ENCODE measurements at regions not wholly inside any gene's neighbourhood (a gene's known extent, or its start where the extent isn't known, plus 50 kb on each side); places are given as distances from the start of the nearest gene placed in this dataset.

- Histone ChIP-seq H3K27ac (ENCODE audit: low read depth, low read length) (no peak overlapping the region), H3F3A (ENCODE audit: control insufficient read depth, insufficient read depth) (no peaks in the 10 kb centered on the region), H3K9me3 (ENCODE audit: control insufficient read depth, insufficient read depth, low read length) (no peaks in the 10 kb centered on the region), H3K27me3 (ENCODE audit: control insufficient read depth, low read length) (no peaks in the 10 kb centered on the region), H3K79me2 (ENCODE audit: control insufficient read depth, low read length) (no peaks in the 10 kb centered on the region), H3K4me3 (ENCODE audit: low read length) (no peak overlapping the region), H4K20me1 (ENCODE audit: control insufficient read depth, insufficient read depth, low read depth, low read length) (no peaks in the 10 kb centered on the region), H3K4me2 (ENCODE audit: low read length) (no peak overlapping the region), H3K4me1 (ENCODE audit: control insufficient read depth, low read length) (no peaks in the 10 kb centered on the region), H3K36me3 (ENCODE audit: control insufficient read depth, low read length) (no peaks in the 10 kb centered on the region), H3K9me2 (replicated peaks; ENCODE audit: control insufficient read depth, low read length) (no peaks in the 10 kb centered on the region; the same call in 1 of the 2 replicates)
- TF ChIP-seq, protein P1, sequence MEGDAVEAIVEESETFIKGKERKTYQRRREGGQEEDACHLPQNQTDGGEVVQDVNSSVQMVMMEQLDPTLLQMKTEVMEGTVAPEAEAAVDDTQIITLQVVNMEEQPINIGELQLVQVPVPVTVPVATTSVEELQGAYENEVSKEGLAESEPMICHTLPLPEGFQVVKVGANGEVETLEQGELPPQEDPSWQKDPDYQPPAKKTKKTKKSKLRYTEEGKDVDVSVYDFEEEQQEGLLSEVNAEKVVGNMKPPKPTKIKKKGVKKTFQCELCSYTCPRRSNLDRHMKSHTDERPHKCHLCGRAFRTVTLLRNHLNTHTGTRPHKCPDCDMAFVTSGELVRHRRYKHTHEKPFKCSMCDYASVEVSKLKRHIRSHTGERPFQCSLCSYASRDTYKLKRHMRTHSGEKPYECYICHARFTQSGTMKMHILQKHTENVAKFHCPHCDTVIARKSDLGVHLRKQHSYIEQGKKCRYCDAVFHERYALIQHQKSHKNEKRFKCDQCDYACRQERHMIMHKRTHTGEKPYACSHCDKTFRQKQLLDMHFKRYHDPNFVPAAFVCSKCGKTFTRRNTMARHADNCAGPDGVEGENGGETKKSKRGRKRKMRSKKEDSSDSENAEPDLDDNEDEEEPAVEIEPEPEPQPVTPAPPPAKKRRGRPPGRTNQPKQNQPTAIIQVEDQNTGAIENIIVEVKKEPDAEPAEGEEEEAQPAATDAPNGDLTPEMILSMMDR (IDR thresholded peaks at IDR 0.05; ENCODE audit: low read depth, low read length, poor library complexity, severe bottlenecking): no peak
- no peak for TF ChIP-seq EZH2phosphoT487 (IDR thresholded peaks at IDR 0.05; ENCODE audit: borderline replicate concordance, low read length)
Measured at GRCh38 chr12:89082370-89082753, 269.9 kb downstream of the DUSP6 start.

DNA sequence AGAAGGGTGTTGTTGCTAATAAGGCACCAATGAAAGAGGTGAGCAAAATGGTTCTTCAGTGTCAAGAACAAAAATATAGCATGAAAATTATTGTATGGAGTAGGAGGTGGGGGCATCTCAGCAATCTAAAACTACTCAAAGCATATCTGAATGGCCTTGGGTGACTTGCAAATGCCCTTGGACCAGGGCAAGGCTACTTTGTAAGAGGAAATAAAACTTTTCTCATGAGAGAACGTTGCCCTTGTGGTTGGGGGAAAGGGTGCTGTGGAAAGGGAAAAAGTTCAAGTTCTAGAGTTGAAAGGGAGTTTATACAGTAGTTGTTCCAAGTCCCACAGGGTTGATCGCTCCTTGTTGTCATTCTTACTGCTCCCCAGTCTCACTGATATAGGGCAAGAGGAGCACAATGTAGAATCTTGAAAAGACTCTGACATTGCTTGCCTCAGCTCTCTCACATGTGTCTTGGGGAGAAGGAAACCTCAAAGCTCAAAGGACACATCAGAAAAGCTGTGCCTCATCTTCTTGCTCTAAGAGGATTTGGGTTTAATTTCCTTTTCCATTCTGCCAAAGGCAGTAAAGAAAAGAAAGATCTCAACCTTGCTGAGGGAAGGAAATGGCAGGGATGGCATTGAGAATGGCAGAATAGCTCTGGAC, 270.5 kb downstream of the DUSP6 start:
- H3K9me3 ChIP-seq (ENCODE audit: control insufficient read depth, insufficient read depth, low read length): no peaks in the 10 kb centered on the region
- H3K4me1 ChIP-seq (ENCODE audit: control insufficient read depth, low read length): no peaks in the 10 kb centered on the region
- no peaks in the 10 kb centered on the region; the same call in 1 of the 2 replicates for H3K9me2 ChIP-seq (replicated peaks; ENCODE audit: control insufficient read depth, low read length)
- no peak overlapping the region for H3K4me3 ChIP-seq (ENCODE audit: low read length)
- no peaks in the 10 kb centered on the region for H4K20me1 ChIP-seq (ENCODE audit: control insufficient read depth, insufficient read depth, low read depth, low read length)
- no peaks in the 10 kb centered on the region for H3K36me3 ChIP-seq (ENCODE audit: control insufficient read depth, low read length)
- H3K4me2 ChIP-seq (ENCODE audit: low read length): no peak overlapping the region
- no peaks in the 10 kb centered on the region for H3K27me3 ChIP-seq (ENCODE audit: control insufficient read depth, low read length)
- no peak for TF ChIP-seq EZH2phosphoT487 (IDR thresholded peaks at IDR 0.05; ENCODE audit: borderline replicate concordance, low read length)
- TF ChIP-seq, protein P1 (IDR thresholded peaks at IDR 0.05; ENCODE audit: low read depth, low read length, poor library complexity, severe bottlenecking): no peak
- H3K27ac ChIP-seq (ENCODE audit: low read depth, low read length): no peak overlapping the region
- no peaks in the 10 kb centered on the region for H3K79me2 ChIP-seq (ENCODE audit: control insufficient read depth, low read length)
- H3F3A ChIP-seq (ENCODE audit: control insufficient read depth, insufficient read depth): no peaks in the 10 kb centered on the region

DNA sequence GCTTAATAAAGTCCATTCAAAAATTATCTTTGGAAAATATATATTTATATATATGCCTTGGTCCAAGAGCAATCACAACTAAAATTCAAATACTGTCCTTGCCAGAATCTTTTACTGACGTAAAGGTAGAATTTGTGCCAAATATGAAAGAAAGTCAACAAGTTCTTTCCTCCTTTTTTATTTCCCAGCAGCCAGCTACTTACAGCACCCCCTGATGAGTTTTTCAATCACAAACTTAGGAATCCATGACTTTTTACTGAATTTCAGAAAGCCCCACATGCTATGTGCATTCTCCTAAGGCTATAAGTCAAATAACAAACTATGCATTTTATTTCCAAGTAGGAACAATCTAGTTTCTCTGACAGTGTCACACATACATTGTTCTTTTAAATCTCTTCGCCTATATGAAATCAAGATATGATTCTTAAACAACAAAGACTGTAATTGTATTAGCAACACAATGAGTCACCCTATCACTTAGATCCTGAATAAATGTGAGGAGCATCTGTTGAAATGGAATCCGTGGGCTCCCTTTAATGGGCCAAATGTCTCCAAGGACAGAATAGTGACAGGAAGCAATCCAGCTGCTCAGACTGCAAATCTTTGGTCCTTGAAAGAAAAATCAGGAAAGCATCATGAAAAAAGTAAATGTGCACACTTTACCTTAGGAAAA, 271.4 kb downstream of the DUSP6 start:
- Histone ChIP-seq H3K9me3 (ENCODE audit: control insufficient read depth, insufficient read depth, low read length) (no peaks in the 10 kb centered on the region), H3K4me2 (ENCODE audit: low read length) (no peak overlapping the region), H3F3A (ENCODE audit: control insufficient read depth, insufficient read depth) (no peaks in the 10 kb centered on the region), H3K9me2 (replicated peaks; ENCODE audit: control insufficient read depth, low read length) (no peaks in the 10 kb centered on the region; the same call in 1 of the 2 replicates), H3K27ac (ENCODE audit: low read depth, low read length) (no peak overlapping the region), H3K4me3 (ENCODE audit: low read length) (no peak overlapping the region), H3K36me3 (ENCODE audit: control insufficient read depth, low read length) (no peaks in the 10 kb centered on the region), H3K27me3 (ENCODE audit: control insufficient read depth, low read length) (no peaks in the 10 kb centered on the region), H3K4me1 (ENCODE audit: control insufficient read depth, low read length) (no peaks in the 10 kb centered on the region), H4K20me1 (ENCODE audit: control insufficient read depth, insufficient read depth, low read depth, low read length) (no peaks in the 10 kb centered on the region), H3K79me2 (ENCODE audit: control insufficient read depth, low read length) (no peaks in the 10 kb centered on the region)
- no peak for TF ChIP-seq EZH2phosphoT487 (IDR thresholded peaks at IDR 0.05; ENCODE audit: borderline replicate concordance, low read length)
- TF ChIP-seq, protein P1 (IDR thresholded peaks at IDR 0.05; ENCODE audit: low read depth, low read length, poor library complexity, severe bottlenecking): no peak

All from DOHH2 (cell line).